Stomach (tissue), 8 donors: ENCODE measurements at regions not wholly inside any gene's neighbourhood (a gene's known extent, or its start where the extent isn't known, plus 50 kb on each side); places are given as distances from the start of the nearest gene placed in this dataset.
A peak's percentile ranks its signal among the peaks of the same experiment; 100 is the strongest.

ENCODE experiments used
- DNase-seq, 2 donors: peaks; one replicate each; pipeline versions ENCODE4 v3.0.0 to v3.0.0-alpha.2; 2013 to 2019
- H3K27ac ChIP-seq, 5 donors: fragments of 200-600 bp in 4 of 5; sonication (generic) in 4 of 5; one replicate each; pipeline ENCODE4 v1.5.1; 2013 to 2019; ENCODE audit warnings: mild to moderate bottlenecking in 1 of 5, moderate library complexity in 1 of 5
- H3K27me3 ChIP-seq, 3 donors: fragments of 200-600 bp; sonication (generic); one replicate each; pipeline ENCODE4 v1.5.1; 2017 to 2019; ENCODE audit warnings: mixed run types in 1 of 3
- H3K36me3 ChIP-seq, 4 donors: fragments of 200-600 bp; sonication (generic); 1 replicate in 3 of 4; 2 replicates in 1 of 4; pipeline ENCODE4 v1.5.1; 2016 to 2019
- H3K4me1 ChIP-seq, 4 donors: fragments of 200-600 bp; sonication (generic); one replicate each; pipeline ENCODE4 v1.5.1; 2016 to 2019
- H3K4me3 ChIP-seq, 4 donors: fragments of 200-600 bp; sonication (generic) in 3 of 4; one replicate each; pipeline ENCODE4 v1.5.1; 2016 to 2019; ENCODE audit warnings: mild to moderate bottlenecking in 1 of 4
- H3K9me3 ChIP-seq, 4 donors: fragments of 200-600 bp; sonication (generic); one replicate each; pipeline ENCODE4 v1.5.1; 2016 to 2019
- EP300 ChIP-seq: sonication (generic); formaldehyde crosslinking; IDR thresholded peaks from one replicate; pipeline ENCODE4 v1.6.1; 2017; ENCODE audit warnings: antibody characterized with exemption
- POLR2A ChIP-seq, 4 donors: fragments of 450-650 bp; IDR thresholded peaks; one replicate each; pipeline ENCODE4 v1.6.1; 2016; ENCODE audit warnings: antibody characterized with exemption in 4 of 4, control low read depth in 2 of 4, mild to moderate bottlenecking in 1 of 4, moderate library complexity in 1 of 4
- POLR2AphosphoS5 ChIP-seq, 3 donors: sonication (generic); formaldehyde crosslinking; IDR thresholded peaks; one replicate each; pipeline ENCODE4 v1.6.1; 2016; ENCODE audit warnings: antibody characterized with exemption in 3 of 3
- WGBS, 5 donors: extraction: QIAGEN DNeasy Blood & Tissue Kit in 3 of 5; methylation state at CpG; one replicate each; pipeline versions ENCODE4 v1.1.5 to v1.1.7; 2013 to 2018; 5-methylcytosine and 5-hydroxymethylcytosine counted together
- intact Hi-C: fragments of 100-400 bp; cut with DNase I; formaldehyde crosslinking; loops from one replicate; pipeline ENCODE4 v1.15.1; 2023; ENCODE audit warnings: low total_unique reads
- TF ChIP-seq, protein P1 (sequence below), 7 experiments: fragments of 450-650 bp in 4 of 7; fragments of 200-600 bp in 3 of 7; sonication (generic) in 3 of 7; IDR thresholded peaks; one replicate each; pipeline ENCODE4 v1.5.1; 2016 to 2019; ENCODE audit warnings: antibody characterized with exemption in 7 of 7, control low read depth in 2 of 7, mild to moderate bottlenecking in 1 of 7
- donor health status: healthy with polysubstance abuse.
- donor health status: Bipolar disorder and iron deficiency.
- donor health status: healthy.

DNA sequence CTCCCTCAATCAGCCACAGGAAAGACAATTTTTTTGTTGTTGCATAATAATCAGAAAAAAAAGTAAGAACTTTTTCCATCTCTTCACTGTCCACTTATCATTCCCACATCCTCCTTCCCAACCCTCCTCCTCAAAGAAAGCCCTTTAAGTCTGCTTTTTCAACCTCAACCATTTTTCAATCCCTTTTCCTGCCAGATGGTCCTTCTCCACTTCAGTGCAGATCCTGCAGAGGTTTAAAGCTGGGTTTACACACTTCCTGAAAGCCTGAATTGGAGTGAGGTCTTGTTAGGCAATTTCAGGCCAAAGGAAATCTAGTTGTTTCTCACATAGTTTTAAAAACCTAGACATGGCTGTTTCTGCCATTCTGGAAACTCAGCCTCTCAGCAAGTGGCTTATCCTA, 78.3 kb downstream of the RPL27A start:
- Histone ChIP-seq H3K27ac (peak overlapping the region; percentile 35 to 86 (median 73)), H3K9me3 (no peaks in the 10 kb centered on the region), H3K4me1 (peaks cover 48 to 97% (median 75%) of the 10 kb centered on the region in 4 donors), H3K4me3 (no peak overlapping the region), H3K27me3 (no peaks in the 10 kb centered on the region), H3K36me3 (no peaks in the 10 kb centered on the region)
- intact Hi-C loops: no loop called here
- peak in 1 of 2 donors; percentile 70 for DNase-seq
- TF ChIP-seq EP300: no peak
- TF ChIP-seq, protein P1, sequence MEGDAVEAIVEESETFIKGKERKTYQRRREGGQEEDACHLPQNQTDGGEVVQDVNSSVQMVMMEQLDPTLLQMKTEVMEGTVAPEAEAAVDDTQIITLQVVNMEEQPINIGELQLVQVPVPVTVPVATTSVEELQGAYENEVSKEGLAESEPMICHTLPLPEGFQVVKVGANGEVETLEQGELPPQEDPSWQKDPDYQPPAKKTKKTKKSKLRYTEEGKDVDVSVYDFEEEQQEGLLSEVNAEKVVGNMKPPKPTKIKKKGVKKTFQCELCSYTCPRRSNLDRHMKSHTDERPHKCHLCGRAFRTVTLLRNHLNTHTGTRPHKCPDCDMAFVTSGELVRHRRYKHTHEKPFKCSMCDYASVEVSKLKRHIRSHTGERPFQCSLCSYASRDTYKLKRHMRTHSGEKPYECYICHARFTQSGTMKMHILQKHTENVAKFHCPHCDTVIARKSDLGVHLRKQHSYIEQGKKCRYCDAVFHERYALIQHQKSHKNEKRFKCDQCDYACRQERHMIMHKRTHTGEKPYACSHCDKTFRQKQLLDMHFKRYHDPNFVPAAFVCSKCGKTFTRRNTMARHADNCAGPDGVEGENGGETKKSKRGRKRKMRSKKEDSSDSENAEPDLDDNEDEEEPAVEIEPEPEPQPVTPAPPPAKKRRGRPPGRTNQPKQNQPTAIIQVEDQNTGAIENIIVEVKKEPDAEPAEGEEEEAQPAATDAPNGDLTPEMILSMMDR (IDR thresholded peaks at IDR 0.05): no peak
- no peak for TF ChIP-seq POLR2A (IDR thresholded peaks at IDR 0.05)
- no peak for TF ChIP-seq POLR2AphosphoS5 (IDR thresholded peaks at IDR 0.05)

DNA sequence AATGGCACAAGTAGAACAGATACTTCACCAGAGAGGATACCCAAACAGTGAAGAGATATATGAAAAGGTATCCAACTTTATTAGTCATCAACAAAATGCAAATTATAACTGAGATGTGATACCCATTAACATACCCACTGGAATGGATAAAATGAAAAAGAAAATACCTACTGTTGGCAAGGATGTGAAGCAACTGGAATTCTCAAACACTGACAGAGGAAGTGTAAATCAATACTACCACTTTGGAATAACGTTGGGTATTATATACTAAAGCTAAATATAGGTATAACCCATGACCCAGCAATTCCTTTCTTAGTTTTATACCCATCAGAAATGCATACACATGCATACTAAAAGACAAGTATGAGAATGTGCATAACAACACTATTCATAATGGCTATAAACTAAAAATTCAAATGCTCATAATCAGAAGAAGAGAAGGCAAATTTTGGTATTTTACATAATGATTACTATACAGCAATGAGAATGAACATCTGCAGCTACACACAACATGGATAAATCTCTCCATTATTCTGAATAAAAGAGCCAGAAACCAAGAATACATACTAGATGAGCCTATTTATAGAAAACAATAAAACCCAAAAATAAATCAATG, 80.6 kb downstream of the RPL27A start:
- no peak for DNase-seq
- Histone ChIP-seq H3K4me1 (peaks cover 60 to 97% (median 76%) of the 10 kb centered on the region in 4 donors), H3K36me3 (no peaks in the 10 kb centered on the region), H3K27me3 (no peaks in the 10 kb centered on the region), H3K27ac (peak overlapping the region in 1 of 5 donors; percentile 86), H3K4me3 (no peak overlapping the region), H3K9me3 (no peaks in the 10 kb centered on the region)
- intact Hi-C loops: no loop called here
- 0 to 19% (median 0%) methylated on average over 1 of the region's 1 CpG for WGBS, 5 donors
- TF ChIP-seq POLR2A (IDR thresholded peaks at IDR 0.05) (no peak), POLR2AphosphoS5 (IDR thresholded peaks at IDR 0.05) (no peak), EP300 (no peak)
- TF ChIP-seq, protein P1 (IDR thresholded peaks at IDR 0.05): no peak

DNA sequence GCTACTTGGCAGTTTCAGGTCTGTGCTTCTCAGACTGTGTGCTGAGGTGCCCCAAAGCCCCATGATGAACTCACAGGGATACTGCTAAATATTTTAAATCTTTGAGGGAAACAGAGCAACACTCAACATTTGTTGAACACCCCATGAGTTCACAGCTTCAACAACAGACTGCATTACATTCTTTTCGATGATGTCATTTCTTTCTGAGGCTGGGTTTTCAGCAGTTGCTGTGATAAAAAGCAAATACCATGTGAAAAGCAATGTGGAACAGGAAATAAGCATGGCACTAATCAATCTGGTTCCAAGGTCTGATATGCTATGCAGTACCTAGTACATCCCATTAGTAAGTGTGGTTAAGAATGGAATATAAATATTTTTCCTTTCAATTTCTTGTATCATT, 82.7 kb downstream of the RPL27A start:
- H3K27ac ChIP-seq: peak overlapping the region; percentile 54 to 86 (median 76)
- peaks cover 56 to 97% (median 75%) of the 10 kb centered on the region in 4 donors for H3K4me1 ChIP-seq
- no peaks in the 10 kb centered on the region for H3K9me3 ChIP-seq
- no peaks in the 10 kb centered on the region for H3K27me3 ChIP-seq
- H3K36me3 ChIP-seq: no peaks in the 10 kb centered on the region
- intact Hi-C loops: no loop called here
- DNase-seq: peak in 1 of 2 donors; percentile 83
- TF ChIP-seq POLR2AphosphoS5 (IDR thresholded peaks at IDR 0.05) (peak in 1 of 3 donors; percentile 84), EP300 (no peak)
- WGBS, 5 donors: 28 to 59% (median 37%) methylated on average over 1 of the region's 1 CpG
- no peak overlapping the region for H3K4me3 ChIP-seq

DNA sequence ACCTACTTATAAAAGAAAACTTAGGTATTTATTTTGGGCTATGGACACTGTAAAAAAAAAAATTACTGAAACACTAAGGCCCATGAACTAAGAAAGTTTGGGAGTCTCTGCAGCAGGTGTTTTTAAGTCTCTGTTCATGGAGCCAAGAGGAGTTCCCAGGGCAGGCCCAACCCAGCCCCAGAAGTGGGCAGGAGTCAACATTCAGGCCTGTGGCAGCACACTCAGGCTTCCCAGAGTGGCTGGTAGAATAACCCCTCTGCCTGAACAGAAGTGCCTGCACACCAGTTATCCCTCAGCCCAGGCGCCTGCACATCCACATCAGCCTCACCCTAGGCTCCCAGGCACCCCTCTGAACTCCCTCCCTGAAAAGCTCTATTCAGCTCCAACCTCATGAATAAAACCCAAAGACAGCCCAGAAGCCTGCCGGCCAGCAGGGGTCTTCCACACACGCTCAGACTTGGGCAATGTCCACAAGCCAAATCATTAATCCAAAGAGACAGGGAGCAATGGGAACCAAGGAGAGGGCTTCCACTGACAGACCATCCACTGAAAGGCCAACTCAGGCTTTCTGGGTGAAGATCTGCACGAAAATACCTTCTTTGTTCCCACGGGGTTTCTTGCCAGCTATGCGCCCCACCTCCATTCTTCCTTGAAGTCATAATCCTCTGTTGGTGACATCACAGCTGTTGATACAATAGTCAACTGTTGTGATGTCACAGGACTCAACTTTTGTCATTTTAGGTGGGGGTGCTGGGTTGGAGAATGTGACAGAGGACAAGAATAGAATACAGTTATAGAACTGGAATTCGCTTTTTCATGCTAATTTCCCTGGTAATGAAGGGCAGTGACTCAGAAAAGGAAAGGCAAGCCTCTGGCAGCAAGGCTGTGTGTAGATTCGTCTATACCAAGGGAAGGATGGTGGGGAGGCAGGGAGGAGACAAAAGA, 83.7 kb downstream of the RPL27A start:
- H3K27ac ChIP-seq: peak overlapping the region; percentile 75 to 86 (median 78)
- DNase-seq: peak in 1 of 2 donors; percentile 24
- intact Hi-C loops: no loop called here
- H3K4me1 ChIP-seq: peaks cover 46 to 97% (median 71%) of the 10 kb centered on the region in 4 donors
- H3K9me3 ChIP-seq: no peaks in the 10 kb centered on the region
- H3K4me3 ChIP-seq: no peak overlapping the region
- peak in 1 of 3 donors; percentile 26 for TF ChIP-seq POLR2AphosphoS5 (IDR thresholded peaks at IDR 0.05)
- TF ChIP-seq POLR2A (IDR thresholded peaks at IDR 0.05): no peak
- 66 to 83% (median 78%) methylated on average over 8 of the region's 8 CpGs for WGBS, 5 donors
- no peaks in the 10 kb centered on the region for H3K27me3 ChIP-seq
- H3K36me3 ChIP-seq: no peaks in the 10 kb centered on the region

DNA sequence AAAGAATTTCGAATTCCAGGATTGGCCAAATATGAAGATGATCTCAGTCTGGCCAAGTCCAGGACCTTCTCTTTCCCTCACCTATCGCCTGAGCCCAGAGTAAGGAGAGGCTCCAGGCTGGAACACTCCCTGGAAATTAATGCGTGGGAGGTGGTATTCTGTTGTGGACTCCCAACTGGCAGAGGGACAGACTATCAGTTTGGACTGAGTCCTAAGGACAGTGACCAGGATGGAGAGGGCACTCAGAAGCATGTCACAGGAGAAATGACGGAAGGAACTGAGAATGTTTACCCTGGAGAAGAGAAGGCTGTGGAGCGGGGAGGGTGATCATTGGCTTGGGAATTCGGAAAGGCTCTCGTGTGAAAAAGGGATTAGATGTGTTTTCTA, 84.4 kb downstream of the RPL27A start:
- Histone ChIP-seq H3K27me3 (no peaks in the 10 kb centered on the region), H3K27ac (peak overlapping the region in 4 of 5 donors; percentile 75 to 86 (median 79)), H3K4me3 (no peak overlapping the region), H3K36me3 (no peaks in the 10 kb centered on the region), H3K9me3 (no peaks in the 10 kb centered on the region), H3K4me1 (peaks cover 44 to 97% (median 70%) of the 10 kb centered on the region in 4 donors)
- intact Hi-C loops: no loop called here
- WGBS, 5 donors: 68 to 87% (median 80%) methylated on average over 7 of the region's 7 CpGs
- TF ChIP-seq POLR2AphosphoS5 (IDR thresholded peaks at IDR 0.05): no peak
- no peak for TF ChIP-seq POLR2A (IDR thresholded peaks at IDR 0.05)
- no peak for TF ChIP-seq EP300
- DNase-seq: no peak
